Pons (tissue), 1 donor: ENCODE measurements at regions not wholly inside any gene's neighbourhood (a gene's known extent, or its start where the extent isn't known, plus 50 kb on each side); places are given as distances from the start of the nearest gene placed in this dataset.

ENCODE experiments used
- DNase-seq: peaks from one replicate; pipeline ENCODE4 v3.0.0-alpha.2; 2016; ENCODE audit warnings: low spot score

DNA sequence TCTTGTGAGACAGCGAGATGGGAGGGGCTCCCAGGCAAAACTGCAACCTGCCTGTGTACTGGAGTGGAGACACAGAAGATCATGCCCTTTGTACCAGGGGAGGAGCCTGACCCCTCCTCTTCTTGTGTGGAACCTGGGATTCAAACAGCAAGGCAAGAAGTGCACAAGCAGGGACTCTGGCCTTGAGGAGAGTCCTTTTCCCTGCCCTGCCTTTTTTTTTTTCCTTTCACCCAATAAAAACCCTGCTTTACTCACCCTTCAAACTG, 251.8 kb upstream of the OPRM1 start:
- no peak for DNase-seq

GRCh38 chr6:153781306-153781705, 257.7 kb upstream of the OPRM1 start:
- DNase-seq: no peak

- DNase-seq: no peak
Observed at GRCh38 chr6:153780011-153780410, 259.0 kb upstream of the OPRM1 start.

- DNase-seq: no peak
Observed at GRCh38 chr6:153778216-153778615, 260.8 kb upstream of the OPRM1 start.

- no peak for DNase-seq
Observed at GRCh38 chr6:153771577-153771976, 267.5 kb upstream of the OPRM1 start.

GRCh38 chr6:153767127-153767526, 271.9 kb upstream of the OPRM1 start:
- no peak for DNase-seq

- DNase-seq: no peak
Observed at GRCh38 chr6:153758516-153758915, 280.5 kb upstream of the OPRM1 start.

DNA sequence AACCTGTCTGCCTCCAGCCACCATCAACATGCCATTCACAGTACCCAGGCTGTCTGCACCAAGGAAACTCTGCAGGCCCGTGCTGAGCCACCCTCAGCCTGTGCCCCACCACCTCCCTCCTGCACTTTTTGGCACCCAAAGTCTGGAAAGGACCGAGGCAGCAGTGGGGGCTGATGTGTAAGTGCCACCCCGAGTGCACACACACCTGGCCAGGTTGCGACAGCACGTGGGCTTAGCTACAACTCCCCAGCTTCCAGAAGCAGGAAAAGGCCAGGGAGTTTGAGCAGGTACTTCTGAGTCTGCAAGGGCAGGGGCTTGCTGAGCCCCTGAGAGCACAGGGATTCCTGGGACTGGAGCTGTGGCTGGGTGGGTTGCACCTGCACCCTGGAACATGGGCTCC, 303.3 kb upstream of the OPRM1 start:
- DNase-seq: no peak

DNA sequence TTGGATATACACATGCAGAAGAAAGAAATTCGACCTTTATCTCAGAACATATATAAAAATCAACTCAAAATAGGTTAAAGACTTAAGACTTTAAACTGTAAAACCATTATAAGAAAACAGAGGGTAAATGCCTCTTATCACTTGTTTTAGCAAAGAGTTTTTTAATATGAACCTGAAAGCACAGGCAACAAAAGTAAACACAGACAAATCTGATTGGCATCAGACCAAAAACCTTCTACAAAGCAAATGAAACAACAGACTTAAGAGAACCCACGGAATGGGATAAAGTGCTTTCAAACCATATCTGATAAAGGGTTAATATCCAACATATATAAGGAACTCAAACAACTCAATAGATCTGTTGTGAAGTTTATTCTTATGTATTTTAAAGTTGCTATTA, 309.9 kb upstream of the OPRM1 start:
- no peak for DNase-seq

- DNase-seq: no peak
Observed at GRCh38 chr6:153727885-153728284, 311.2 kb upstream of the OPRM1 start.

DNA sequence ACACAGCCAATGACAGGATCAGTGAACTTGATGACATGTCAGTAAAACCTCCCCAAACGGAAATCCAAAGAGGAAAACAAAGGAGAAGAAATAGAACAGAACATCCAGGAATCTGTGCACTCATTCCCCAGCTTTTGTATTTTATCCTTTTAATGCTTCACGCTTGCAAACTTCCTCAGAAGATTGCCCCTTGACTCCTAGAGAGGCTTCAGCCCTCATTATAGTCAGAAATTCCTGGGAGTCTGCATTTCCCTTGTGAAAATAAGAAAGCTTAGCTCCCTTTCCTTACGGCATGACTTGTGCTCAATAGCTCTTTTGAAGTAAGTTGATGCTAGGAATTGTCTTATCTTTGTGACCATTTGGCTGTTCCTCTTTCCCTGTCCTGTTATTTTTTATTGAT, 313.6 kb upstream of the OPRM1 start:
- no peak for DNase-seq

DNA sequence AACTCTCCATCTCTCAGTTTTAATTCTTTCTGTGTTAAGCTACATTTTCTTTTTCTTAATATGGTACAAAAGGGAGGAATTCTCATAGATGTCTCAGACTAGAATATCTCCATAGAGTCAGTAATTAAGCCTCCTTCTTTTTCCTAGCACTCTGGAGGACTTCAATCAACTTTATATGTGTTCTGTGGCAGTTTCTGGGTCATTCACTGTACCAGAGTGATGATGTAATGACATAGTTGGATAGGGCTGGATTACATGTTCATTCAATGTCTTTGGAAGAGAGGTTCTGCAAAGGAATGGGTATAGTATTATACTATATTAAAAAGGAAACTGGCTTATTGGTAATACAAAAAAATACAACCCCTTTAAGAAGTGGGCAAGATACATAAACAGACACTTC, 318.3 kb upstream of the OPRM1 start:
- DNase-seq: no peak

- no peak for DNase-seq
Observed at GRCh38 chr6:153705429-153705828, 333.6 kb upstream of the OPRM1 start.

DNA sequence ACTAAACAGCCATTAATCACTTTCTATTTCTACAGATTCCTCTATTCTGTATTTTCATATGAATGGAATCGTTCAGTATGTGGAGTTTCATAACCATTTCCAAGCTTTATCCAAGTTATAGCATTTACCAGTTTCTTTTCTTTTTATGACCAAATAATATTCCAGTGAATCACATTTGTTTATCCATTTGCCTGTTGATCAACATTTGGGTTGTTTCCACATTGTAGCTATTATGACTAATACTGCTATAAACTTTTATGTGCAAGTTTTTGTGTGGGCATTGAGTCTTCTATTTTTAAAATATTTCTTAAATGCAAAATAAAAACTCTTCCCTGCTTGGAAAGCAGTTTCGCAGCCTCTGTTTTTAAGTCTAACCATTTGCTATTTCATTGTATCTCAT, 336.4 kb upstream of the OPRM1 start:
- no peak for DNase-seq

DNA sequence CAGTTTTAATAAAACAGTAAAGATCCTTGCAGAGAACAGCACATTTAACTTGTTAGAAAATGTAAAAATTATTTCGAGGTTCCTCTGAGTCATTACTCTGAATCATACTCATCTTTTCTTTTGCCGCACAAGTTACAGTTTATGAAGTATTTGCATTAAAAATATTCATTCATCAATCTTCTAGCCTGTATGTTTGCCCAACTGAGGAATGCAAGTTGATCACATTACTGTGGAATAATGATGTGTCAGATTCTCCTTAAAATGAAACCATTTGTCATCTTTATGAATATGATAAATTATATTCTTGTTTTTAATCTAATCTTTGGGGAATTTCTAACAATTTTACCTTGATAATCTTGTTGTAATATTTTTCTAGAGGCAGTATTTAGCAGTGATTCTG, 340.4 kb upstream of the OPRM1 start:
- DNase-seq: no peak

- no peak for DNase-seq
Observed at GRCh38 chr6:153698001-153698400, 341.0 kb upstream of the OPRM1 start.

DNA sequence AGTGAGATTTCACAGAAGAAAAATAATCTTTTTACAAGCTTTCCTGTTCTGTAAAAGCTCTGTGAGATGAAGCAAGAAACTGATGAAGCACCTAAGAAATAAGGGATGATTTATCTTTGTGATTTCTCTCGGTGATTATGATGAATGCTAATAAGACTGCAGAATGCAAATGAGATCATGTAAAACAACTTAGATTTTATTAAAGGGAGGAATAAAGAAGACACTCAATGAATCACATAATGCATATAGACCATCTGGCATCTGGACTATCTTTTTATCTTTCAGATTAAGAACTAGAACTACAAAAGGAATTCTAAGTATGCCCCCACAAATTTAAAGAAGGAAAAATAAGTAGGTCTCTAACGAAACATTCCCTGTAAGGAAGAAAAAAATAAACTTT, 361.5 kb upstream of the OPRM1 start:
- no peak for DNase-seq

DNA sequence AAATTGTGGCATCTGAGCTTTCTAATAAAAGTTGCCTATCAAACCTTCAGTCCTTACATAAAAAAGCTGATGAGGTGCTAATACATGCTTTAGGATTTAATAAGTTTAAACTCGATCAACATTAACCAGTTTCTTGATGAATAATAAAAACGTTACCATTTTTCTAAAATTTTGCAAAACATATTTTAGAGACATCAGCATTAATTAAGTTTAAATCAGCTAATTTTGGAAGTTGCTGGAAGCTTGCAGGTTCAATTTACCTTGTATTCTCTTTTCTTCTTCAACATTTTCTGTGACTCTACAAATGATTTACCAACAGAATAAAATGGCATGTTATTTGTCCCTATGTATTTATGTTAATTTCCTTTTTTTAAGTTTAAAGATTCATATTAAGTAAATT, 365.3 kb upstream of the OPRM1 start:
- no peak for DNase-seq

- no peak for DNase-seq
Observed at GRCh38 chr6:153673225-153673624, 365.8 kb upstream of the OPRM1 start.

GRCh38 chr6:153670403-153671026, 368.5 kb upstream of the OPRM1 start:
- no peak for DNase-seq

GRCh38 chr6:153668758-153669157, 370.3 kb upstream of the OPRM1 start:
- DNase-seq: no peak

GRCh38 chr6:153662982-153663381, 376.1 kb upstream of the OPRM1 start:
- DNase-seq: no peak

DNA sequence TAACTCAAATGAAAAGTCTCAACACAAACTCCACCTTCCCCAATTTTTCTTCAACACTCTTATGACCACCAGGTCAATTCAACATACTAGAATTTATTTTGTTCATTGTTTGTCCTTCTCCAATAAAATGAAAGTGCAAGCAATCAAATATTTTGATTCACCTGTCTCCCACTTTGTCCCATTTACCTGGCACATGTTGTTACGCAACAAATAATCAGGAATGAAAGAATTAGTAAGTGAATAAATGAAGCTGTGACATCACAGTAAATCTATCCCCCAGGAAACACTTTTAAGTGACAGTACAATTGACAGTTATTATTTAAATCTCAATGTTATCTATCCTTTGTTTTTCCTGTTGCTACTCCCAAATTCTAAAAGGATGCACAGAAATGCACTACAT, 393.7 kb upstream of the OPRM1 start:
- DNase-seq: no peak

DNA sequence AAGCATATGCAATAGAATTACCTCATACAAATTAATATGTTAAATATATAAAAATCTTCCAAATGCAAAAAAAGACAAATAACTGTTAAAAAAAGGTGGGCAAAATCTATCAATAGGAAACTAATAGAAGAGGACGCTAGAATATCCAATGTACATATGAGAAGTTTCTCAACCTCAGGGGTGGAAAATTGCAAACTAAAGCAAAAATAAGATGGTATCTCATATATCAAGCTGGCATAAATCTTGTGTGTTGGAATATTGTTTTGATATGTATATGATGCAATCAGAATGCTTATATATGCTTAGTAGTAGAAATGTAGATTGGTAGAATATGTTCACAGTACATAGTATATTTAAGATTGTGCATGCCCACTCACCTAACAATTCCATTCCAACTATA, 395.0 kb upstream of the OPRM1 start:
- no peak for DNase-seq

DNA sequence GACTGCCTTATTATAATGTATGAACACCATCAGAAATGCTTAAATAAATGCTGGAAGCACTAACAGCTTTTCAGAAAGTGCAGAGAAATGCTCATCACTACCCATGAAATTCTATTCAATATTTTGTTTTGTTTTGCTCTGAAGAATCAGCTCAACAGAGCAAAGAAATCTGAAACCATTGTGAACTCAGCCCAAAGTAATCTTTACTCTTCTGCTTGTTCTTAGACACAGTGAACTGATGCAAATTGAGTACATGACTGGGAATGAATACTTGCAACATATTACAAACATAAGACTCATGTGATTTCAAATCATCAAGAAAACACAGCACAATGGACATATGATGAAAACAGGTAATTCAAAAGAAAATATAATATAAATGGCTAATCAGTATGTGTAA, 404.6 kb upstream of the OPRM1 start:
- DNase-seq: no peak
